NCI-H2081 (cell line): ENCODE measurements at regions not wholly inside any gene's neighbourhood (a gene's known extent, or its start where the extent isn't known, plus 50 kb on each side); places are given as distances from the start of the nearest gene placed in this dataset.

Source experiments
- DNase-seq, 2 experiments: peaks; one replicate each; lab custom pipeline; 2025; lab: John Stamatoyannopoulos, UW

- DNase-seq, result no peak
Measured at GRCh38 chr15:38860253-38860652, 295.6 kb upstream of the RASGRP1 start.

- no peak for DNase-seq
Measured at GRCh38 chr15:38860674-38861073, 296.1 kb upstream of the RASGRP1 start.

- DNase-seq, result no peak
Measured at GRCh38 chr15:38861108-38861507, 296.5 kb upstream of the RASGRP1 start.

GRCh38 chr15:38862099-38862498 lies 297.5 kb upstream of the RASGRP1 start:
- no peak for DNase-seq

- no peak for DNase-seq
Measured at GRCh38 chr15:38863381-38863780, 298.8 kb upstream of the RASGRP1 start.

GRCh38 chr15:38864122-38864521 lies 299.5 kb upstream of the RASGRP1 start:
- no peak for DNase-seq

GRCh38 chr15:38864827-38865581 lies 300.4 kb upstream of the RASGRP1 start:
- DNase-seq, result no peak

- DNase-seq, result no peak
Measured at GRCh38 chr15:38867556-38867955, 302.9 kb upstream of the RASGRP1 start.

- no peak for DNase-seq
Measured at GRCh38 chr15:38868326-38869114, 303.9 kb upstream of the RASGRP1 start.

- DNase-seq, result no peak
Measured at GRCh38 chr15:38871638-38872037, 307.0 kb upstream of the RASGRP1 start.

GRCh38 chr15:38872732-38873131 lies 308.1 kb upstream of the RASGRP1 start:
- no peak for DNase-seq

- no peak for DNase-seq
Measured at GRCh38 chr15:38873158-38873557, 308.5 kb upstream of the RASGRP1 start.

- DNase-seq, result no peak
Measured at GRCh38 chr15:38874464-38874863, 309.9 kb upstream of the RASGRP1 start.

GRCh38 chr15:38876211-38876610 lies 311.6 kb upstream of the RASGRP1 start:
- DNase-seq, result no peak

- no peak for DNase-seq
Measured at GRCh38 chr15:38876621-38877020, 312.0 kb upstream of the RASGRP1 start.

- DNase-seq, result no peak
Measured at GRCh38 chr15:38877471-38877870, 312.9 kb upstream of the RASGRP1 start.

GRCh38 chr15:38878026-38878425 lies 313.4 kb upstream of the RASGRP1 start:
- no peak for DNase-seq

- DNase-seq, result no peak
Measured at GRCh38 chr15:38878926-38879325, 314.3 kb upstream of the RASGRP1 start.

- no peak for DNase-seq
Measured at GRCh38 chr15:38879909-38880471, 315.4 kb upstream of the RASGRP1 start.

GRCh38 chr15:38882221-38882620 lies 317.6 kb upstream of the RASGRP1 start:
- DNase-seq, result no peak

- DNase-seq, result no peak
Measured at GRCh38 chr15:38883987-38884386, 319.4 kb upstream of the RASGRP1 start.

- no peak for DNase-seq
Measured at GRCh38 chr15:38885001-38885400, 320.4 kb upstream of the RASGRP1 start.

- DNase-seq, result no peak
Measured at GRCh38 chr15:38885471-38885952, 320.9 kb upstream of the RASGRP1 start.
